Middle frontal gyrus (tissue), 1 donor: ENCODE measurements at regions not wholly inside any gene's neighbourhood (a gene's known extent, or its start where the extent isn't known, plus 50 kb on each side); places are given as distances from the start of the nearest gene placed in this dataset.

Experiments
- DNase-seq: peaks from one replicate; pipeline ENCODE4 v3.0.0-alpha.2; 2015; ENCODE audit warnings: low spot score; ENCODE audit errors: extremely low spot score

DNA sequence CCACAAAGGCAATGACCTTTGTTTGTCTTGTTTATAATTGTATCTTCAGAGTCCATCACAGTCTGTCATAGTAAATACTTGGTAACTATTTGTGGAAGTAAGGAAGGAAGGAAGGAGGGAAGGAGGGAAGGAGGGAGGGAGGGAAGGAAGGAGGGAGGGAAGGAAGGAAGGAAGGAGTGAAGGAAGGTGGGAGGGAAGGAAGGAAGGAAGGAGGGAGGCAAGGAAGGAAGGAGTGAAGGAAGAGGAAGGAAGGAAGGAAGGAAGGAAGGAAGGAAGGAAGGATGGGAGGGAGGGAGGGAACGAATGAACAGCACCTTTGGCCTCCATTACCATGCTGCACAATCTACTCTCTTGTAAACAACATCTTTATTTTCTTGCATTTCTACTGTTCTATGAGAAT, 559.5 kb upstream of the PKN2 start:
- DNase-seq: no peak

DNA sequence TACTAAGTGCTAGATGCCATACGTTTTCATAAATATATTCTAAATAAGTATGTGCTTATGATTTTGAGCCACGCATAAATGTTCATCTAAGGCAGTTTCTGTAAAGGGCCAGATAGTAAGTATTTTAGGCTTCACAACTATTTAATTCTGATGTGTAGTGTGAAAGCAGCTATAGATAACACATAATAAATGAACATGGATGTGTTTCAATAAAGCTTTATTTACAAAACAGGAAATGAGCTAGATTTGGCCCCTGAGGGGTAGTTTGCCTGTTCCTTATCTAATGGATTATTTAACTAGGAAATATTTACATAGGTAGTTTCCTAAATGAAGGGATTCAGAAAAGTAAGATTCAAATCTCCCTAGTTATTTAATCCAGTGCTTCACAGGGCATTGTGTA, 557.6 kb upstream of the PKN2 start:
- DNase-seq: no peak

GRCh38 chr1:88133991-88134390, 550.1 kb upstream of the PKN2 start:
- DNase-seq: no peak

DNA sequence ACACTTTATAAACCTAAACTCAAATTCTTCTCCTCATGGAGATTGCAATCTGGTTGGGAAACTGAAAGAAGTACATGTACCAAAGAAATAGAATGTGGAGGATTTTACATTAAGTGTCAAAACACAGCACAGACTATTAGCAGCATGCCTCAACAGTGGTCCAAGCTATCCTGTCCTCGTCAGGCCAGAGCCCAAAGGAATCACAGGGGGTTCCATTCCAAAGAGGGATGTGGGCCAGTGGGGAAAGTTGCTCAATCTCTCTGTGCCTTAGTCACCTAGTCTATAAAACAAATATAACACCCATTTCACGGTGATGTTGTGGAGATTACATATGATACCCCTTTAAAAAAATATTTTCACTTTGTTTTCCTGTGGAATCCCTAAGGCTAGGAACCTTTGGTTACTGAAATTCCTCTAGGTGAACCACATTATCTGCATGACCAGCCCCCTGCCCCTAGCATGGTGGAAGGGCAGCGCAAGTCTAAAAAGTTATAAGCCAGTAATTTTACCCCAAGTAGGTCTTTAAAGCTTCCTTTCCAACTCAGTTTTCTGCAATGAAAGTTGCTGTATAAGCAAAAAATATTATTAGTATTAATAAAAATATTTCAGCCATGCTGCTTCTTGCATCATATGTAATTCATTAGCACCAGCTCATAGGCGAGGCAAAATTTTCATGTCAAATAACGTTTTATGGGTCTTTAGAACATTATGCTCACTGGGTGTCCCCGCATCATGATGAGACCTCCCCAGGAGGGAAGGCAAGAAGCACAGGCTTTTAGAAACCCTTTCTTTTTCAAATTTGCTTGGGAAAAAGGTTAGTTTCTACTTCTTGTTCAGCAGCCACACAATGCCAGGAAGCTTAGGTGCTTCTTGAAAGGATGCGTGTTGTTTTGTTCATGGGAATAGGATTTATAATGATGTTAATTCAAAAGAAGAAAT, 548.8 kb upstream of the PKN2 start:
- no peak for DNase-seq

DNA sequence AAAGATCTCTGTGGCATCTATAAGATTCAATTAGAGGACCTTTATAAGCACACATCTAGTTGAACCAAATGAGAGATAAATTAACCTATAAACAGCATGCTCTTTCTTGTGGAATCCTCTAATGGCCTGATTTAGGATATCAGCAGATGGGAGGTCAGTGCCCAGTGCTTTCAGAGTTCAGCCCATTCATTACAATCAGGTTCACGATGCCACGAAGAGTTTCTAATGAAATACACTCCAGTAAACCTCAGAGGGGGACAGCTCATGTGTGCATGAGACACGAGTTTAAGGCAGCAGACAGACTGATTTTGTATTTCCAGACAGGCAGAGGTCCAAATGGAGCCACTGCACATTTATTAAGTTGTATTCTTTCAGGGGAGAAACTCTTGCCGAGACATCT, 544.4 kb upstream of the PKN2 start:
- DNase-seq: no peak

- no peak for DNase-seq
Measured at GRCh38 chr1:88140325-88140724, 543.7 kb upstream of the PKN2 start.

DNA sequence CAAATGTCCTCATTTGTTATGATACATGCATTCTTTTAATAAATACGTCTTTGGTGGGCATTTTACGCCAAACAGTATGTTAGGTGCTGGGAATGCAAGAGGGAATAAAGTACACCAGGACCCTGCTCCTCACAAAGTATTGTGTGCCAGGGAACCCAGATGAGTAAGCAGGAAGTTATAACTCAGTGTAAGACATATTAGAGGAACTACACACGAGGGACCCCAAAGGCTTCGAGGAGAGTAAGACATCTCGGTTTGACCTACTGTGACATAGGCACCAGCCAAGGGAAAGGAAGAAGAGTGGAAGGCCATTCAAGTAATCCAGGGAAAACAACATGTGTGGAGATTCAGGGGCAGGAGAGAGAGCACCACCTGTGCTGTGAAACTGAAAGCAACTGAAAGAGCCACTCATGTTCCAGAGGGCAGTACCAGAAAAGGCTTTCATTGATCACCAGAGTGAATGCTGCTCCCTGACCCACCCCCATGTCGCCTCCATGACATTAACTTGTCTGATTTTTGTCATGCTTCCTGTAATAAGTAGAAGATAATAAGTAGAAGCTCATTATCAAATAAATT, 542.5 kb upstream of the PKN2 start:
- no peak for DNase-seq

DNA sequence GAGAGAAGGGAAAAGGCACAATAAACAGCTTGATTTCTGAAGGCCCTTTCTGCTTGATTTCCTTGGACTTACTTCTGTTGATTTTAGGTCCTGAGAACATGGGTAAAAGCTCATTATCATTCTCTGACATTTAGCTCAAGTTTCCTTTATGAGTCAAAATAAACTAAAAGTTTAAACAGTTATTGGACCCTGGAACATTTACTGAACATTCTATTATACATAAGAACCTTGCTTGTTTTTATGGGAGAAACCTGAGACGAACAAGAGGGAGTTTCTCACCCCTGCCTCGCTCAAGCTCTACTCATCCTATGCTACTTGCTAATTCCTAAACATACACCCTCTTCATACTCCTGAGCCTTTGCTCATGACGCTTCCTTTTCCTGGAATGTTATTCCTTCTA, 538.3 kb upstream of the PKN2 start:
- DNase-seq: no peak

DNA sequence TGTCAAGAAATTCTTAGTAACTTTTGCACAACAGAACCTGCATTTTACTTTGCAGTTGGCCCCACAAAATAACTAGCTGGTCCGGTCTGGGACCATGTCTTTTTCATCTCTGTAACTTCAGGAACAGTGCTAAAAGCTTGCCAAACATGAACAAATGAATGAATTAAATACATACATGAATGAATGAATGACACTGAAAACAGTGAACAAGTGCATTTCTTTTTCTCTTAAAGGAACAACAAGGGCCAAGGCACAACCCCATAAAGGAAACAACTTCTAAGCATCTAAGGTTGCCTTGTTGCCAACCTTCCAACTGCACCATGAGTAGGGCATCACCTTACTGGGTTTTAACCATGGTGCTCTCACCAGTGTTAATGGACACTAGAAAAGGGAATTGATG, 534.4 kb upstream of the PKN2 start:
- no peak for DNase-seq

GRCh38 chr1:88150330-88150729, 533.7 kb upstream of the PKN2 start:
- DNase-seq: no peak

DNA sequence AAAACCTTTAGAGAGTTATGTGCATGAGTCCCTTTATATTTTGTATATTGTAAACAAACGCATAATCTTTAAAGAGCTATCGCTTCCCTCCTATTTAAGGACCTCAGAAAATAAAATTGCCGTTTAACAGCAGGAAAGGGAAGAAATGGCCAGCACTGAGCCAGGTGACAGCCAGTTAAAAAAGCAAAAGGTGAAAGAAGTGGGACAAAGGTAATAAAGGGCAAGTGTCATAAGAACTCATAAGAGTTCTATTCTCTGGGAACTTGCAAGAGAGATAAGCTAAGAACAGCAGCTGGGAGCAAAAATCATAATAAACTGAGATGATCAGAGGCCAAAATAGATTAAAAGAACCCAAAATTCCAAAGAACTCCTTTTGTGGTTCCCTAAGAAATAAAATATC, 520.9 kb upstream of the PKN2 start:
- DNase-seq: no peak

GRCh38 chr1:88168126-88168525, 515.9 kb upstream of the PKN2 start:
- DNase-seq: no peak

DNA sequence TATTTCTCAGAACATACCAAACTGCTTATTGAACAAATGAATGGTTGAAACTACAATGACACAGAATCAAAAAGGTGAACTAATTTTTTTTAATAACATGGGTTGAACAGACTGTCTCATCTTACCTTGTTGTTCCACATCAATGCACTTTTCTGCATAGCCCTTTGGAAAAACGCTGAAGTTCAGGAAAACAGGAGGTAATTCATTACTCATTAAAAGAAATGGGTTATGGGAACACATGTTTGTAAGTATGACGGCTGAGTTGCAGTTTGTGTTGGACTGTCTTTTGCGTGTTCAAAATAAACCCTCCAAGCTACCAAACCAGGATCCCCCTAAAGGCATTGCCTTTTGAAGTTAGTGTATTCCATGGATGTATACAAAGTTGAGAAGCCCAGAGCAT, 514.9 kb upstream of the PKN2 start:
- no peak for DNase-seq

GRCh38 chr1:88169939-88170338, 514.1 kb upstream of the PKN2 start:
- DNase-seq: no peak

DNA sequence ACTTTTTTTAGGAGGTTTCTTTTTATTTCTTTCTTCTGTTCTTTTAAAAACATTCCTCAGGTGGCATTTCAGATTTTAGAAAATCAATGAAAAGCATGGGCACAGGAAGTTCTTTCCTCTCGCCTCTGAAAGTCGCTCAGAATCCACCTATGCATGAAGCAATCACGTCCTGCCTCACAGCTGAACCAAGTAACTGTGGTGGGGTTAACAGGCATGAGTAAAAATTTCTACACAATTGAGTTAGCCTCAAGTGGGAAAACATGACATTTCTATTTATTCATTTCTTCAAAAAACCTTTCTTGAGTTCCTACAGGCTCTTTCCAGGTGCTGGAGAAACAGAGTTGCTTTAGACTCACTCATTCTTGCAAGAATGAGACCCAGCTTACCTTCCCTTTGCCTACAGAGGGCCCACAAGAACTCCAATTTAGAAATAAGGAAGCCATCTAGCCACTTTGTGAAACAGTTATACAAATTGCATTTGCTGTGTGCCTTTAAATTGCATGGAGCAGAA, 508.9 kb upstream of the PKN2 start:
- no peak for DNase-seq

GRCh38 chr1:88175631-88176226, 508.3 kb upstream of the PKN2 start:
- DNase-seq: no peak

- DNase-seq: no peak
Measured at GRCh38 chr1:88179943-88180342, 504.1 kb upstream of the PKN2 start.

- DNase-seq: peak; percentile 67
Measured at GRCh38 chr1:88180449-88181108, 503.5 kb upstream of the PKN2 start.

DNA sequence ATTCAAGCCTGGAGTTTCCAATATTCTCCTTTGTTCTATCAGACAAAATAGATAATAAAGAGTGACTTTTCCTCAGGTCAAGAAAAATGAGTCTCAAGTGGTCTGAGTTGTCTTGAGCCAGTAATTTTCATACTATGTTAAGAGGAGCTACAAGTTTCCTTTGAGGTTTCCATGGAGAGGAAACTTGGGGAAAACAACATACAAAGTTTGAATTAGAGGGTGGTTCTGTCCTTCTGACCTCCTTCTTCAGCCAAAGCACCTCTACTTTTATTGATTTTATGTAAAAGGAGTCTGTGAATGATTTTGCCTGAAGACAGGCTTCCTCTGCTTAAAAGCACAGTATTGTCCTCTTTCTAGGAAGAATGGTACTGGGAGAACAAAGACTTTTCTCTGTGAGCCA, 497.2 kb upstream of the PKN2 start:
- DNase-seq: no peak

DNA sequence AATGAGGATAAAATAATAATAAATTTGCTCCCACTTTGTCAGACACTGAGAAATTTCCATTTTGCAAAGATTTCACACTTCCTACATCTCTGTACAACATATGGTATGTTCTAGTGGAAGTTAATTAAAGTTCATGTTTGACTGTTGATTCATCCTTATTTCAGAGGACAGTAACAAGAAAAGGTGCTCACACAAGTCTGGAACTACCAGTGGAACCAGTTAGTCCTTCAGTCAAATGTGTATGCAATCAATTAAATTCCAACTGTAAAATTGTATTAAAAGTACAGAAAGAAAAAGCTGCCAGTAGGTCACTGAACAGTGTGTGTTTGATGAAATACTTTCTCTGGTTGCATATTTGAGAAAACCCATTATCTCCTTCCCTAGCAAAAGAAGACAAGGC, 496.0 kb upstream of the PKN2 start:
- no peak for DNase-seq

GRCh38 chr1:88189525-88189924, 494.5 kb upstream of the PKN2 start:
- DNase-seq: no peak

GRCh38 chr1:88191917-88192316, 492.2 kb upstream of the PKN2 start:
- DNase-seq: no peak
